Mesendoderm (in vitro differentiated cells): ENCODE measurements at regions not wholly inside any gene's neighbourhood (a gene's known extent, or its start where the extent isn't known, plus 50 kb on each side); places are given as distances from the start of the nearest gene placed in this dataset.
"Not testable (repeated sequence)": the region's sequence is repeated elsewhere in the genome, so short reads cannot be mapped to it uniquely, and the experiment has no call there.

ENCODE experiments used
- DNase-seq: peaks from one replicate; pipeline ENCODE4 v3.0.0; 2013
- H2AK5ac ChIP-seq: 2 replicates; pipeline ENCODE4 v1.6.1; 2013; ENCODE audit warnings: low read length, inconsistent platforms
- H2BK120ac ChIP-seq: 2 replicates; pipeline ENCODE4 v1.6.1; 2013; ENCODE audit warnings: low read depth, mild to moderate bottlenecking, low read length, moderate library complexity, mixed read lengths
- H2BK15ac ChIP-seq: replicated peaks from 2 replicates; pipeline ENCODE4 v1.6.1; 2013; ENCODE audit warnings: low read depth, mild to moderate bottlenecking, moderate library complexity
- H2BK5ac ChIP-seq: 2 replicates; pipeline ENCODE4 v1.6.1; 2013; ENCODE audit warnings: low read length, inconsistent platforms
- H3K18ac ChIP-seq: 2 replicates; pipeline ENCODE4 v1.6.1; 2013; ENCODE audit warnings: mild to moderate bottlenecking, low read length, mixed read lengths
- H3K23ac ChIP-seq: one replicate; pipeline ENCODE4 v1.6.1; 2013; ENCODE audit warnings: low read length
- H3K27ac ChIP-seq: 2 replicates; pipeline ENCODE4 v1.5.1; 2013; ENCODE audit warnings: low read depth, mild to moderate bottlenecking, inconsistent platforms, low read length, moderate library complexity
- H3K27me3 ChIP-seq: 2 replicates; pipeline ENCODE4 v1.6.1; 2013; ENCODE audit warnings: low read length, control low read depth, mild to moderate bottlenecking, inconsistent platforms; ENCODE audit not compliant: insufficient read depth, poor library complexity
- H3K36me3 ChIP-seq: 2 replicates; pipeline ENCODE4 v1.6.1; 2013; ENCODE audit warnings: low read length, inconsistent platforms; ENCODE audit not compliant: control insufficient read depth, insufficient read depth
- H3K4ac ChIP-seq: one replicate; pipeline ENCODE4 v1.6.1; 2013; ENCODE audit warnings: low read depth, mild to moderate bottlenecking, low read length, moderate library complexity
- H3K4me1 ChIP-seq: 2 replicates; pipeline ENCODE4 v1.6.1; 2013; ENCODE audit warnings: low read depth, low read length, inconsistent platforms; ENCODE audit not compliant: control insufficient read depth
- H3K4me2 ChIP-seq: 2 replicates; pipeline ENCODE4 v1.6.1; 2013; ENCODE audit warnings: low read length
- H3K4me3 ChIP-seq: 2 replicates; pipeline ENCODE4 v1.5.1; 2013; ENCODE audit warnings: mild to moderate bottlenecking, low read length
- H3K56ac ChIP-seq: one replicate; pipeline ENCODE4 v1.6.1; 2013; ENCODE audit warnings: low read length
- H3K79me1 ChIP-seq: 2 replicates; pipeline ENCODE4 v1.6.1; 2013; ENCODE audit warnings: low read length, inconsistent platforms
- H3K79me2 ChIP-seq: 2 replicates; pipeline ENCODE4 v1.6.1; 2013; ENCODE audit warnings: mild to moderate bottlenecking, low read length; ENCODE audit not compliant: control insufficient read depth, insufficient read depth
- H3K9ac ChIP-seq: 2 replicates; pipeline ENCODE4 v1.6.1; 2013; ENCODE audit warnings: low read length, inconsistent platforms
- H4K5ac ChIP-seq: one replicate; pipeline ENCODE4 v1.6.1; 2013; ENCODE audit warnings: low read length
- H4K8ac ChIP-seq: one replicate; pipeline ENCODE4 v1.6.1; 2013; ENCODE audit warnings: low read depth, mild to moderate bottlenecking, control low read depth, low read length, moderate library complexity
- WGBS: extraction: QIAGEN DNeasy Blood & Tissue Kit; methylation state at CpG from one replicate; pipeline ENCODE4 v1.1.7; 2013; ENCODE audit warnings: low lambda C conversion rate, missing lambda C conversion rate; ENCODE audit not compliant: insufficient coverage; ENCODE audit errors: extremely low coverage; 5-methylcytosine and 5-hydroxymethylcytosine counted together

- no peaks in the 10 kb centered on the region for H3K36me3 ChIP-seq
- H3K9ac ChIP-seq = no peak overlapping the region
- H3K4me2 ChIP-seq = no peak overlapping the region
- H3K27me3 ChIP-seq = no peaks in the 10 kb centered on the region
- no peak overlapping the region for H4K5ac ChIP-seq
- H3K56ac ChIP-seq = no peak overlapping the region
- no peak overlapping the region for H3K18ac ChIP-seq
- H2AK5ac ChIP-seq = no peak overlapping the region
- H3K23ac ChIP-seq = no peak overlapping the region
- H4K8ac ChIP-seq = no peak overlapping the region
- no peak overlapping the region for H2BK5ac ChIP-seq
- no peaks in the 10 kb centered on the region for H3K79me1 ChIP-seq
- no peak overlapping the region for H2BK120ac ChIP-seq
- H3K79me2 ChIP-seq = no peaks in the 10 kb centered on the region
- no peak for DNase-seq
- H3K4me1 ChIP-seq = no peaks in the 10 kb centered on the region
- H3K27ac ChIP-seq = no peak overlapping the region
- no peak overlapping the region for H3K4ac ChIP-seq
- no peak overlapping the region for H3K4me3 ChIP-seq
- H2BK15ac ChIP-seq = no peak overlapping the region
These were observed 1139.2 kb downstream of the SORCS1 start for GRCh38 chr10:106025208-106025811.

GRCh38 chr10:106023329-106023728 is 1141.2 kb downstream of the SORCS1 start:
- no peaks in the 10 kb centered on the region for H3K4me1 ChIP-seq
- WGBS = no CpG with 5 or more reads among the region's 3 CpGs
- no peak overlapping the region for H3K9ac ChIP-seq
- H3K23ac ChIP-seq = no peak overlapping the region
- no peak overlapping the region for H3K4me3 ChIP-seq
- no peak overlapping the region for H3K56ac ChIP-seq
- H4K5ac ChIP-seq = no peak overlapping the region
- H2BK15ac ChIP-seq = no peak overlapping the region
- no peaks in the 10 kb centered on the region for H3K27me3 ChIP-seq
- no peak overlapping the region for H2BK5ac ChIP-seq
- H3K36me3 ChIP-seq = no peaks in the 10 kb centered on the region
- H3K79me1 ChIP-seq = no peaks in the 10 kb centered on the region
- no peak overlapping the region for H2AK5ac ChIP-seq
- no peak overlapping the region for H3K27ac ChIP-seq
- H3K4me2 ChIP-seq = no peak overlapping the region
- no peaks in the 10 kb centered on the region for H3K79me2 ChIP-seq
- no peak for DNase-seq
- H3K4ac ChIP-seq = no peak overlapping the region
- H4K8ac ChIP-seq = no peak overlapping the region
- peak overlapping the region; percentile 61 for H2BK120ac ChIP-seq
- peak overlapping the region; percentile 94 for H3K18ac ChIP-seq

- H2BK120ac ChIP-seq, H3K18ac ChIP-seq: not testable (repeated sequence)
These were observed 1144.9 kb downstream of the SORCS1 start for GRCh38 chr10:106019559-106019958.

GRCh38 chr10:106015369-106016199 is 1148.9 kb downstream of the SORCS1 start:
- H3K18ac ChIP-seq, H3K4me1 ChIP-seq, H3K56ac ChIP-seq, H3K9ac ChIP-seq, H3K79me2 ChIP-seq, H3K36me3 ChIP-seq, H3K79me1 ChIP-seq, H3K4ac ChIP-seq, H2BK120ac ChIP-seq, H3K23ac ChIP-seq, H4K8ac ChIP-seq, H2BK15ac ChIP-seq, H4K5ac ChIP-seq, H3K4me3 ChIP-seq, H3K4me2 ChIP-seq, H2BK5ac ChIP-seq, H3K27me3 ChIP-seq, H2AK5ac ChIP-seq: not testable (repeated sequence)
- peak; percentile 73 for DNase-seq
- WGBS = no CpG with 5 or more reads among the region's 4 CpGs
- peak overlapping the region; percentile 62 for H3K27ac ChIP-seq

More at GRCh38 chr10:106019559-106019958, 1144.9 kb downstream of the SORCS1 start:
- H3K9ac ChIP-seq, H2BK5ac ChIP-seq, H3K79me2 ChIP-seq, H3K4me1 ChIP-seq, H3K56ac ChIP-seq, H2BK15ac ChIP-seq, H2AK5ac ChIP-seq, H3K4me3 ChIP-seq, H4K8ac ChIP-seq, H4K5ac ChIP-seq, H3K79me1 ChIP-seq, H3K4ac ChIP-seq, DNase-seq, H3K23ac ChIP-seq, H3K27ac ChIP-seq, H3K36me3 ChIP-seq, H3K27me3 ChIP-seq, H3K4me2 ChIP-seq: not testable (repeated sequence)
- no CpG with 5 or more reads among the region's 6 CpGs for WGBS

- no peak overlapping the region for H4K5ac ChIP-seq
- no peaks in the 10 kb centered on the region for H3K79me2 ChIP-seq
- H3K4me3 ChIP-seq = no peak overlapping the region
- peak overlapping the region; percentile 39 for H4K8ac ChIP-seq
- DNase-seq = no peak
- no peak overlapping the region for H3K4ac ChIP-seq
- no peak overlapping the region for H3K4me2 ChIP-seq
- H2BK120ac ChIP-seq = no peak overlapping the region
- H2BK15ac ChIP-seq = no peak overlapping the region
- H2BK5ac ChIP-seq = no peak overlapping the region
- no CpG with 5 or more reads among the region's 3 CpGs for WGBS
- H3K79me1 ChIP-seq = no peaks in the 10 kb centered on the region
- H3K27ac ChIP-seq = no peak overlapping the region
- H3K36me3 ChIP-seq = no peaks in the 10 kb centered on the region
- no peak overlapping the region for H3K9ac ChIP-seq
- no peak overlapping the region for H3K56ac ChIP-seq
- no peaks in the 10 kb centered on the region for H3K27me3 ChIP-seq
- no peak overlapping the region for H2AK5ac ChIP-seq
- peaks cover 3% of the 10 kb centered on the region for H3K4me1 ChIP-seq
- no peak overlapping the region for H3K18ac ChIP-seq
- H3K23ac ChIP-seq = no peak overlapping the region
These were observed 1153.3 kb downstream of the SORCS1 start for GRCh38 chr10:106011250-106011649.
